GM12874 (cell line): ENCODE measurements at regions not wholly inside any gene's neighbourhood (a gene's known extent, or its start where the extent isn't known, plus 50 kb on each side); places are given as distances from the start of the nearest gene placed in this dataset.

Experiments
- TF ChIP-seq, protein P1 (sequence below): IDR thresholded peaks from 2 replicates; pipeline ENCODE4 v1.5.1; 2011; ENCODE audit warnings: low read depth, mild to moderate bottlenecking, control low read depth, low read length, moderate library complexity; ENCODE audit not compliant: insufficient read depth

DNA sequence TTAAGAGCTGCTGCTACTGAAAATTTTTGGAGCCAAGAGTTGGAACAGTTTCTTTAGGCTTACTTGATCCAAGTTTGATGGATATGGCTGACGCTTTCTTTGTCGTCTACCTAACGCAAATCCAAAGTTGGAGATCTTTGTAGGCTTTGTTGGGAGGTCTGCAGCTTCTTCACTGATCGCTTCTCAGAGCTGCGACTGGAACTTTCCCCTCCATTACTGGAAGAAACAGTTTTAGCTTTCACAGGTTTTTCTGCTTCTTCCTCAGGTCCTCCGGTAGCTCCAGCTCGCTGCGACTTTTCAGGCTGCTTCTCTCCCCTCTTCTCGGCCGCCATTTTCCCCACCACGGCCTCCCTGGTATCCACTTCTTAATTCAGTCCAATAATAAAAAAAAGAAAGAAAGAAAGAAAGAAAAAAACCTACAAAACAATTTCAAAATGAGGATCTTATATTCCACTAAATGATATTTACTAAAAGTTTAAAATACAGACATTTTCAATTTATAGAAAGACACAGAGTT, 178.1 kb upstream of the HMGA2 start:
- TF ChIP-seq, protein P1, sequence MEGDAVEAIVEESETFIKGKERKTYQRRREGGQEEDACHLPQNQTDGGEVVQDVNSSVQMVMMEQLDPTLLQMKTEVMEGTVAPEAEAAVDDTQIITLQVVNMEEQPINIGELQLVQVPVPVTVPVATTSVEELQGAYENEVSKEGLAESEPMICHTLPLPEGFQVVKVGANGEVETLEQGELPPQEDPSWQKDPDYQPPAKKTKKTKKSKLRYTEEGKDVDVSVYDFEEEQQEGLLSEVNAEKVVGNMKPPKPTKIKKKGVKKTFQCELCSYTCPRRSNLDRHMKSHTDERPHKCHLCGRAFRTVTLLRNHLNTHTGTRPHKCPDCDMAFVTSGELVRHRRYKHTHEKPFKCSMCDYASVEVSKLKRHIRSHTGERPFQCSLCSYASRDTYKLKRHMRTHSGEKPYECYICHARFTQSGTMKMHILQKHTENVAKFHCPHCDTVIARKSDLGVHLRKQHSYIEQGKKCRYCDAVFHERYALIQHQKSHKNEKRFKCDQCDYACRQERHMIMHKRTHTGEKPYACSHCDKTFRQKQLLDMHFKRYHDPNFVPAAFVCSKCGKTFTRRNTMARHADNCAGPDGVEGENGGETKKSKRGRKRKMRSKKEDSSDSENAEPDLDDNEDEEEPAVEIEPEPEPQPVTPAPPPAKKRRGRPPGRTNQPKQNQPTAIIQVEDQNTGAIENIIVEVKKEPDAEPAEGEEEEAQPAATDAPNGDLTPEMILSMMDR, result no peak

DNA sequence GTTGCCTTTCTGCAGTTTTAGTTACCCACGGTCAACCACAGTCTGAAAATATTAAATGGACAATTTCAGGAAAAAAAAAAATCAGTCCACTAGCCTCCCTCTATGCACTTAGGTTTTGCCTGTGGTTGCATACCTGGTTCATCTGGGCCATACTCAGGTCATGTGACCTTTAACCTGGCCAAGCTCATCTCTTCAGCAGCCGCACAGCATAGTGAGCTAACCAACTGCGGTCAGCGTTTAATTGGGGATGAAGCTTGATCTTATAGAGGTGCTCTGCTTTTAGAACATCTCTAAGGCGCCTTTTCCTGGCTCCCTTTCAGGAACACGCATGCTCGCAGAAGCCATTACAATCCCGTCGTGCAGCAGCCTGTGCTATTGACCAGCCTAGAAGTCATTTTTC, 177.2 kb upstream of the HMGA2 start:
- TF ChIP-seq, protein P1, result no peak

DNA sequence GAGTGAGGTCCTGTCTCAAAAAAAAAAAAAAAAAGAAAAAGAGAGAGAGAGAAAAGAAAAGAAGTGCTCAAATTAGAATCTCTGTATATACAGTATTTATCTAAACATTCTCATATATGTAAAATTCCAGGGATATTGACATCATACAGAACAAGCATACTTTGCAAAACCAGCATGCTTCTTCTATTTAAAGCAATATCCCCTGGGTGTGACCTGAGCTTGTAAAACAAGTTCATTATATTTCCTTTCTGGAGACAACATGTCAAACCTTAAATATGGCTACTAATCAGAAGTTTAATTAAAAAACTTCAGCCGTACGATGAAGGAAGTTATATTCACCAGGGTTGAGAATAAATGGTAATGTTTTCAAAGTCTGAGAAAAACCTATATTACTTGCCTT, 175.8 kb upstream of the HMGA2 start:
- TF ChIP-seq, protein P1, result no peak

DNA sequence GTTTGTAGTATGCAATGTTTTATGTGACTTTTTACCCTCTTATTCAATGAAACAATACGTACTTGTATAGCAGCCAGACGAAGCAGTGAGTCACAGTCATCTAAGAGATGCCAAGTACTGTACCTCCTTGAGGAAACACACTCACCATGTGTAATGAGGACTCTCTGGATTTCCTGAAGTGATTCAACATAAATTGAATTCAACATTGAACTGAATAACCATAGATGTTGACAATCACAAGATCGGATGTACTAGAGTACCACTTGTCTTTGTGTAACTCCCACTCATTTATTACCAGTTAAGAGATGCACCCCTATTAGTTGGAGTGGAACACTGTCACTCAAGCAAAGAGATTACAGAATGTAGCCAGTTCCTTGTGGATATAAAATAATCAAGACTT, 175.2 kb upstream of the HMGA2 start:
- TF ChIP-seq, protein P1, result no peak

DNA sequence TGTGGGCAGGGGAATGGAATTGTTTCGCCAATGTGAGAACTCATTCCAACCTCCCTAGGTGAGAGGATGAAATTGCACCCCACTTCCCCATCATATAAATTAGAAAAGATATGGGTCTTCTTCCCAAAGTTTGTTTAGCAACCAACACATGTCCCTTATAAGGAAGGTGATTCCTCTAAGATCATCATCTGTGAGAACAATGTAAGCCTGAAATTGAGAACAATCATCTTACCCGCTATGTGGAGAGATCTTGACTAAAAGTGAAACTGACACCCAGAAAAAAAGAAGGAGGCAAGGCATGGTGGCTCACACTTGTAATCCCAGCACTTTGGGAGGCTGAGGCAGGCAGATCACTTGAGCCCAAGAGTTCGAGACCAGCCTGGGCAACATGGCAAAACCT, 173.2 kb upstream of the HMGA2 start:
- TF ChIP-seq, protein P1, result no peak

DNA sequence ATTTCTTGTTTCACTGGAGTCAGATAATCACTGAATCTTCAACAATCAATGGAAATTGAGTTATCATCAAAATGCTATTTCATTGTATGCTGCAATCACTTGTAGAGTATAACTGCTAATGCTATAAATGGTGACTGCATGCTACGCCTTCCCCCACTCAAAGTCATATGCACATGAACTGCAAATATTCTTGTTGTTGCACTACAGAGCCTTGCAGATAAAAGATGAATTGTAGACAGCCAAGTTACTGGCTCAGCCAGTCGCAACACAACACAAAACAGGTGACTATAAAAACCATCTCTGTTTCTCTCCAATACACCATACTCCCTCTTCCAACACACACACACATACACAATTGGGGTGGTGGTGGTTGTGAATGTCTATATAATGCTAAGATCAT, 171.0 kb upstream of the HMGA2 start:
- TF ChIP-seq, protein P1, result no peak

DNA sequence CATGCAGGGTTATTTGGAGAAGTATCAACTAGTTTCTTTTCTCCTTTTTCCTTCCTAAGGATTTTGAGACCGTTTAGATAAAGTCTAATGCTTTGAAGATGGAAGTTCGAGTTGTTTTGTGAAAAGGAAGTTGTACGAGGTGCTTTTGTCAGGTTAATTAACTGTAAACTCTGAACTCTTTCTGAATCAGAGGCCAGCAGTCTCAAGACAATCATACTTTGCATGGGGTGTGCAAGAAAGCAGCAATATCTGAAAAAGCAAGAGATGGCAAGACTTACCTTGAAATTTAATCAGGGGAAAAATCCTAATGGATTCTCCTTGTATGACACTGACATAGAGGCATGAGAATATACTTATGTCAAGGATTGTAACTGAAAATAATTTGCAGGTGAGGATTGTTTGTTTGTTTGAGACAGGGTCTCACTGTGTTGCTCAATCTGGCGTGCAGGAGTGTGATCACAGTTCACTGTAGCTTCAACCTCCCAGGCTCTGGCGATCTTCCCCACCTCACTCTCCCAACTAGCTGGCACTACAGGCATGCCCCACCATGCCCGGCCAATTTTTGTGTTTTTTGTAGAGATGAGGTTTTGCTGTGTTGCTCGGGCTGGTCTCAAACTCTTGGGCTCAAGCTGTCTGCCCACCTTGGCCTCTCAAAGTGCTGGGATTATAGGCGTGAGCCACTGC, 170.2 kb upstream of the HMGA2 start:
- TF ChIP-seq, protein P1, result no peak
